ENCODE measurements at regions not wholly inside any gene's neighbourhood (a gene's known extent, or its start where the extent isn't known, plus 50 kb on each side); places are given as distances from the start of the nearest gene placed in this dataset.

- H3K27ac ChIP-seq: no peak overlapping the region
- intact Hi-C loops (cut with DNase I; ENCODE audit: low total_unique reads): loop anchor here (5.0 kb wide), 1 partner anchor 1431 kb away; no protein-coding TSS in a partner anchor
- H3K4me3 ChIP-seq: no peak overlapping the region
- H3K36me3 ChIP-seq: no peaks in the 10 kb centered on the region
- DNase-seq: no peak
- H3K9me3 ChIP-seq: peaks cover 0 to 3% of the 10 kb centered on the region in 2 donors
- no peak for TF ChIP-seq EP300 (IDR thresholded peaks at IDR 0.05; ENCODE audit: low read depth)
- no peak for TF ChIP-seq POLR2AphosphoS5 (IDR thresholded peaks at IDR 0.05)
- H3K27me3 ChIP-seq: no peaks in the 10 kb centered on the region
- H3K4me1 ChIP-seq: no peaks in the 10 kb centered on the region
- in situ Hi-C loops (cut with MboI; ENCODE audit: low pct_ligation_motif_present in 1 of 4, low pct_unique_long_range_greater_than_20kb in 1 of 4, low sequenced_read_pairs in 3 of 4): no loop called here
- WGBS, 2 donors (ENCODE audit: low coverage in 1 of 2): 61% methylated on average over 6 of the region's 6 CpGs
Observed at GRCh38 chr18:5693699-5694294, 150.0 kb upstream of the EPB41L3 start.

DNA sequence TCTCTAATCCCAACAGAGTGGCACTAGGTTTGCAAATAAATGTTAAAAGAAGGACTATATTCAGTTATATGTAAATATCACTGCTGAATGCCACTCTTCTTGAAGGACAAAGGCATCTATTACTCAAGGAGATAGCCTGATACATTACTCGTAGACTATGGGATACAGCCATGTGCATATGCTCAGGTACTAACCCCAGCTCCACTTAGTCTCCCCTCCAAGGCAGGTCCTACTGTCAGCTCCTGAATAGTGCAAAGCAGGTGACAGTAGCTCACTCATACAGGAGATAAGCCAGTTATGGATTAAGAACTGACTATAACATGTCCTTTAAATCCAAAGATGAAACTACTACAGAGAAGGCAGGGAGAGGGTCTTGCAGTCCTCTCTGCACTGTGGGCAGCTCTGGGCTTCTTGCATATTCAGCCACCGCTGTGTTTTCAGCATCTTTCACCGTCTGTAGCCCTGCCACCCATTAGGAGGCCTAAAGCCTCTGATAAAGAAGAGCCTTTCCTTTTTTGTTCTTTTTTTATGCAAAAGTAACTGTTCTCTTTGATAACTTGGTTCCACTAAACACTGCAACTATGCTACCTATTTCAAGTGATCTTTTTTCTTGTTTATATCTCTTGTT, 135.1 kb upstream of the EPB41L3 start:
- no peak for TF ChIP-seq POLR2A (IDR thresholded peaks at IDR 0.05)
- TF ChIP-seq POLR2AphosphoS5 (IDR thresholded peaks at IDR 0.05): no peak
- Histone ChIP-seq H3K27me3 (no peaks in the 10 kb centered on the region), H3K27ac (no peak overlapping the region), H3K4me3 (no peak overlapping the region), H3K9me3 (no peaks in the 10 kb centered on the region), H3K4me1 (no peaks in the 10 kb centered on the region), H3K36me3 (no peaks in the 10 kb centered on the region)
- 29 to 50% methylated on average over 2 to 3 of the region's 3 CpGs for WGBS, 2 donors (ENCODE audit: low coverage in 1 of 2)
- no peak for DNase-seq
- in situ Hi-C loops (cut with MboI; ENCODE audit: low pct_ligation_motif_present in 1 of 4, low pct_unique_long_range_greater_than_20kb in 1 of 4, low sequenced_read_pairs in 3 of 4): no loop called here
- intact Hi-C loops (cut with DNase I; ENCODE audit: low total_unique reads): no loop called here

GRCh38 chr18:5678278-5678677, 134.5 kb upstream of the EPB41L3 start:
- no peak for TF ChIP-seq CTCF (IDR thresholded peaks at IDR 0.05)
- TF ChIP-seq EP300 (IDR thresholded peaks at IDR 0.05; ENCODE audit: low read depth): no peak
- TF ChIP-seq POLR2AphosphoS5 (IDR thresholded peaks at IDR 0.05): no peak
- TF ChIP-seq POLR2A (IDR thresholded peaks at IDR 0.05): no peak
- H3K36me3 ChIP-seq: no peaks in the 10 kb centered on the region
- no peaks in the 10 kb centered on the region for H3K9me3 ChIP-seq
- WGBS, 2 donors (ENCODE audit: low coverage in 1 of 2): 69 to 71% methylated on average over 2 to 3 of the region's 3 CpGs
- no peak overlapping the region for H3K27ac ChIP-seq
- in situ Hi-C loops (cut with MboI; ENCODE audit: low pct_ligation_motif_present in 1 of 4, low pct_unique_long_range_greater_than_20kb in 1 of 4, low sequenced_read_pairs in 3 of 4): no loop called here
- H3K4me3 ChIP-seq: no peak overlapping the region
- no peak for DNase-seq
- no peaks in the 10 kb centered on the region for H3K27me3 ChIP-seq
- H3K4me1 ChIP-seq: no peaks in the 10 kb centered on the region
- intact Hi-C loops (cut with DNase I; ENCODE audit: low total_unique reads): no loop called here

- DNase-seq: no peak
- Histone ChIP-seq H3K36me3 (no peaks in the 10 kb centered on the region), H3K9me3 (no peaks in the 10 kb centered on the region), H3K4me1 (no peaks in the 10 kb centered on the region), H3K4me3 (no peak overlapping the region), H3K27ac (no peak overlapping the region), H3K27me3 (no peaks in the 10 kb centered on the region)
- 51% methylated on average over 2 of the region's 2 CpGs; no CpG with 5 or more reads in 1 of the 2 donors for WGBS, 2 donors (ENCODE audit: low coverage in 1 of 2)
- intact Hi-C loops (cut with DNase I; ENCODE audit: low total_unique reads): no loop called here
- in situ Hi-C loops (cut with MboI; ENCODE audit: low pct_ligation_motif_present in 1 of 4, low pct_unique_long_range_greater_than_20kb in 1 of 4, low sequenced_read_pairs in 3 of 4): no loop called here
- TF ChIP-seq POLR2AphosphoS5 (IDR thresholded peaks at IDR 0.05): no peak
Observed at GRCh38 chr18:5673616-5674015, 129.8 kb upstream of the EPB41L3 start.

DNA sequence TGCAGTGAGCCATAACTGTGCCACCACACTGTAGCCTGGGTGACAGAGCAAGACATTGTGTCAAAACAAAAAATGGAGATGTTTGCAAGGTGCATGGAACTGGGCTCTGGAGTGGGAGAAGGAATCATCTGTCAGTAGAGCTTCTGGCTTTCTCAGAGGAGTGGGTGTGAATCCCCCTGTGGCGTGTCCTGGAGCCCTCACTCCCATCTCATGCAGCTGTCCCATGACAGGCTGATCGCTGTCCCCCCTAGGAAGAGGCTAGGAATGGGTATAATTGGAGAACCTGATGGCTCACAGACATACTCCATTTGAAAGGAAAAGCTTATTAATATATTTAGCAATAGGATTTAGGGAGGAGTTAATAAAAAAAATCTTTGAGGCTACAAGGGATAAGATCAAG, 125.8 kb upstream of the EPB41L3 start:
- in situ Hi-C loops (cut with MboI; ENCODE audit: low pct_ligation_motif_present in 1 of 4, low pct_unique_long_range_greater_than_20kb in 1 of 4, low sequenced_read_pairs in 3 of 4): no loop called here

More for the DNA sequence above, 125.8 kb upstream of the EPB41L3 start:
- Histone ChIP-seq H3K4me1 (no peaks in the 10 kb centered on the region), H3K27me3 (no peaks in the 10 kb centered on the region), H3K4me3 (no peak overlapping the region), H3K9me3 (no peaks in the 10 kb centered on the region), H3K27ac (no peak overlapping the region), H3K36me3 (no peaks in the 10 kb centered on the region)
- WGBS, 2 donors (ENCODE audit: low coverage in 1 of 2): 83 to 91% methylated on average over 2 of the region's 2 CpGs
- TF ChIP-seq CTCF (IDR thresholded peaks at IDR 0.05) (no peak), POLR2A (IDR thresholded peaks at IDR 0.05) (no peak), POLR2AphosphoS5 (IDR thresholded peaks at IDR 0.05) (no peak), EP300 (IDR thresholded peaks at IDR 0.05; ENCODE audit: low read depth) (no peak)
- DNase-seq: no peak
- intact Hi-C loops (cut with DNase I; ENCODE audit: low total_unique reads): loop anchor here (10.0 kb wide), 1 partner anchor 565 kb away; no protein-coding TSS in a partner anchor

Data from transverse colon (tissue), 4 donors.